Forelimb muscle (tissue), 1 donor: ENCODE measurements at regions not wholly inside any gene's neighbourhood (a gene's known extent, or its start where the extent isn't known, plus 50 kb on each side); places are given as distances from the start of the nearest gene placed in this dataset.
"Not testable (repeated sequence)": the region's sequence is repeated elsewhere in the genome, so short reads cannot be mapped to it uniquely, and the experiment has no call there.

ENCODE experiments used
- DNase-seq: peaks from one replicate; pipeline ENCODE4 v3.0.0-alpha.2; 2013; ENCODE audit warnings: low read depth

GRCh38 chr1:194437135-194437534, 1250.7 kb upstream of the B3GALT2 start:
- no peak for DNase-seq

GRCh38 chr1:194431121-194431520, 1244.7 kb upstream of the B3GALT2 start:
- DNase-seq: no peak

- no peak for DNase-seq
Measured at GRCh38 chr1:194420706-194421105, 1234.3 kb upstream of the B3GALT2 start.

- no peak for DNase-seq
Measured at GRCh38 chr1:194419721-194420120, 1233.3 kb upstream of the B3GALT2 start.

- no peak for DNase-seq
Measured at GRCh38 chr1:194410756-194411155, 1224.3 kb upstream of the B3GALT2 start.

- DNase-seq: not testable (repeated sequence)
Measured at GRCh38 chr1:194407238-194407637, 1220.8 kb upstream of the B3GALT2 start.

GRCh38 chr1:194394676-194395075, 1208.3 kb upstream of the B3GALT2 start:
- no peak for DNase-seq

- DNase-seq: no peak
Measured at GRCh38 chr1:194387531-194387930, 1201.1 kb upstream of the B3GALT2 start.

GRCh38 chr1:194378517-194378916, 1192.1 kb upstream of the B3GALT2 start:
- DNase-seq: no peak

- no peak for DNase-seq
Measured at GRCh38 chr1:194374649-194375048, 1188.2 kb upstream of the B3GALT2 start.

GRCh38 chr1:194372266-194372665, 1185.9 kb upstream of the B3GALT2 start:
- DNase-seq: no peak

- no peak for DNase-seq
Measured at GRCh38 chr1:194369622-194370021, 1183.2 kb upstream of the B3GALT2 start.

GRCh38 chr1:194369060-194369459, 1182.6 kb upstream of the B3GALT2 start:
- no peak for DNase-seq

GRCh38 chr1:194367121-194367520, 1180.7 kb upstream of the B3GALT2 start:
- no peak for DNase-seq

GRCh38 chr1:194366705-194367104, 1180.3 kb upstream of the B3GALT2 start:
- no peak for DNase-seq

GRCh38 chr1:194362327-194362726, 1175.9 kb upstream of the B3GALT2 start:
- no peak for DNase-seq

- DNase-seq: no peak
Measured at GRCh38 chr1:194361374-194362131, 1175.1 kb upstream of the B3GALT2 start.

GRCh38 chr1:194358208-194358581, 1171.8 kb upstream of the B3GALT2 start:
- no peak for DNase-seq

- DNase-seq: not testable (repeated sequence)
Measured at GRCh38 chr1:194357573-194358207, 1171.3 kb upstream of the B3GALT2 start.

- DNase-seq: no peak
Measured at GRCh38 chr1:194355488-194356106, 1169.2 kb upstream of the B3GALT2 start.

- DNase-seq: no peak
Measured at GRCh38 chr1:194353121-194353520, 1166.7 kb upstream of the B3GALT2 start.

- DNase-seq: no peak
Measured at GRCh38 chr1:194347200-194347599, 1160.8 kb upstream of the B3GALT2 start.
